HG02759 (cell line): ENCODE measurements at regions not wholly inside any gene's neighbourhood (a gene's known extent, or its start where the extent isn't known, plus 50 kb on each side); places are given as distances from the start of the nearest gene placed in this dataset.

Source experiments
- ATAC-seq: cut with Tn5 transposase; IDR thresholded peaks from one replicate; pipeline ENCODE4 v1.9.1; 2021; ENCODE audit warnings: mild to moderate bottlenecking, moderate library complexity; ENCODE audit not compliant: unreplicated experiment

- no peak for ATAC-seq
Measured at GRCh38 chr14:97748616-97749015, 951.4 kb downstream of the VRK1 start.

GRCh38 chr14:97757491-97757890, 960.3 kb downstream of the VRK1 start:
- no peak for ATAC-seq

- no peak for ATAC-seq
Measured at GRCh38 chr14:97760050-97760449, 962.9 kb downstream of the VRK1 start.

- ATAC-seq: no peak
Measured at GRCh38 chr14:97762386-97762785, 965.2 kb downstream of the VRK1 start.

- no peak for ATAC-seq
Measured at GRCh38 chr14:97771340-97772045, 974.3 kb downstream of the VRK1 start.

- ATAC-seq: no peak
Measured at GRCh38 chr14:97773598-97773997, 976.4 kb downstream of the VRK1 start.

- ATAC-seq: no peak
Measured at GRCh38 chr14:97776890-97777558, 979.8 kb downstream of the VRK1 start.

GRCh38 chr14:97777622-97778355, 980.6 kb downstream of the VRK1 start:
- no peak for ATAC-seq

GRCh38 chr14:97779140-97779539, 982.0 kb downstream of the VRK1 start:
- ATAC-seq: no peak

GRCh38 chr14:97780804-97781203, 983.6 kb downstream of the VRK1 start:
- ATAC-seq: no peak

GRCh38 chr14:97781961-97782360, 984.8 kb downstream of the VRK1 start:
- no peak for ATAC-seq

GRCh38 chr14:97782871-97783414, 985.8 kb downstream of the VRK1 start:
- ATAC-seq: no peak

- no peak for ATAC-seq
Measured at GRCh38 chr14:97785495-97785894, 988.3 kb downstream of the VRK1 start.

- no peak for ATAC-seq
Measured at GRCh38 chr14:97788364-97788763, 991.2 kb downstream of the VRK1 start.

- ATAC-seq: no peak
Measured at GRCh38 chr14:97788846-97789526, 991.8 kb downstream of the VRK1 start.

GRCh38 chr14:97791072-97791471, 993.9 kb downstream of the VRK1 start:
- no peak for ATAC-seq

GRCh38 chr14:97791906-97792305, 994.7 kb downstream of the VRK1 start:
- no peak for ATAC-seq

- no peak for ATAC-seq
Measured at GRCh38 chr14:97796511-97796910, 999.3 kb downstream of the VRK1 start.

- ATAC-seq: no peak
Measured at GRCh38 chr14:97798176-97798575, 1001.0 kb downstream of the VRK1 start.

GRCh38 chr14:97802430-97803373, 1005.5 kb downstream of the VRK1 start:
- ATAC-seq: no peak
